ENCODE measurements at regions not wholly inside any gene's neighbourhood (a gene's known extent, or its start where the extent isn't known, plus 50 kb on each side); places are given as distances from the start of the nearest gene placed in this dataset.

GRCh38 chr2:151028691-151029176 is 232.9 kb downstream of the RBM43 start:
- TF ChIP-seq POLR2AphosphoS5 (IDR thresholded peaks at IDR 0.05), result no peak
- TF ChIP-seq CTCF (IDR thresholded peaks at IDR 0.05), result no peak
- TF ChIP-seq POLR2A (IDR thresholded peaks at IDR 0.05), result no peak

All from gastroesophageal sphincter (tissue), 3 donors.